Epithelial cell of prostate (primary cell): ENCODE measurements at regions not wholly inside any gene's neighbourhood (a gene's known extent, or its start where the extent isn't known, plus 50 kb on each side); places are given as distances from the start of the nearest gene placed in this dataset.

ENCODE experiments used
- DNase-seq: peaks from one replicate; pipeline ENCODE4 v3.0.0-alpha.2; 2011; ENCODE audit warnings: low read depth, low spot score
- H3K27ac ChIP-seq: fragments of 450-650 bp; 2 replicates; pipeline ENCODE4 v1.5.1; 2017; ENCODE audit warnings: mild to moderate bottlenecking

GRCh38 chr7:25389489-25390106 lies 161.3 kb upstream of the NPVF start:
- no peak for DNase-seq
- H3K27ac ChIP-seq, result no peak overlapping the region

DNA sequence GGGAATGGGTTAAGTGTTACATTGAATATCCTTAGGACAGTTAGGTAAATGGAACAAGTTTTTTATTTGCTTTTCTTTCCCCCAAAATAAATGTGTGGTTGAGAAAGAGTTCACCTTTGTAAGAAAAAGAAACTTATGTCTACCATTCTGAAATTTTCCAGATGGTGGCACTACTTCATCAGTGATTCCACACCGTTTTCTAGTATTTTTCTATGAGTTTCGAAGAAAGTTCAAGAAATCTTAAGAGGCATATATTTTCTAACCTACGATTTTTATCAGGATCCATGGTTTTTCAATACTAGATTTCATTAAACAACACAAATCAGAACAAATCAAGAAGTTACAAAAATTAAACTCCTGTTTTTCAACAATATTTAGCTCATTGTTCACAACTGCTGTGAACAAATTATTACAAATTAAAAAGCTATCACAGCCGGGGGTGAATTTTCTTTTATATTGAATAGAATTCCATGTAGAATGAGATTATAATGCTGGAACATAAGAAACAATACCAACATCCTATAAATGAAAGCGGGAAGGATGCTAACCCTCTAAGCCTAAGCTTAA lies 163.1 kb upstream of the NPVF start:
- no peak for DNase-seq
- no peak overlapping the region for H3K27ac ChIP-seq

DNA sequence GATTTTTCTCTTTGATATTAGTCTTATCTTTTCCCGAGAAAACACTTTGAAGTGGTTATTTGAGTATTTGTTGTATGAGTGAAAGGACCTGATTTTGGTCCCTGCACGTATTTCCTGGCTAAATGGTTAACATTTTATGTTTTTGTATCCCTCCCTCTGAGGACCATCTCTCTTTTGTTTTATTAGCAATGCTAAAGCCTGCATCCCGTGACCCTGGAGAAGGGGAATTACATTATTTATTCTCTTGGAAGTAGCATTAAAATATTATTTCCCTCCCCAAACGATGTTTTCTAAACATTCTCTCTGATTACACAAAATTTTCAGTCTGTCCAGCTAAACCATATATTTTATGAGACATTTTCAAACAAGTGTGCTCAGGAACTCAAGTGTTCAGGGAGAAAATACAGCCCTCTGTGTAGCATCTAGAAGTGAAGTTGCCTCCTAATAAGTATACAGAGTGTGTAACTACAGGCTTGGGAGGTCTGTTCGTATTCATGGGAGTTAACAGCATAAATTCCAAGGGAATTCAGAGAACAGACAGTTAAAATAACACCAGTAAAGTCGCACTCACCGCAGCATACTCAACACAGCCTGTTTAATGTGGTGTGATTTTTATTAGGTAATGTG lies 163.8 kb upstream of the NPVF start:
- H3K27ac ChIP-seq, result no peak overlapping the region
- no peak for DNase-seq

DNA sequence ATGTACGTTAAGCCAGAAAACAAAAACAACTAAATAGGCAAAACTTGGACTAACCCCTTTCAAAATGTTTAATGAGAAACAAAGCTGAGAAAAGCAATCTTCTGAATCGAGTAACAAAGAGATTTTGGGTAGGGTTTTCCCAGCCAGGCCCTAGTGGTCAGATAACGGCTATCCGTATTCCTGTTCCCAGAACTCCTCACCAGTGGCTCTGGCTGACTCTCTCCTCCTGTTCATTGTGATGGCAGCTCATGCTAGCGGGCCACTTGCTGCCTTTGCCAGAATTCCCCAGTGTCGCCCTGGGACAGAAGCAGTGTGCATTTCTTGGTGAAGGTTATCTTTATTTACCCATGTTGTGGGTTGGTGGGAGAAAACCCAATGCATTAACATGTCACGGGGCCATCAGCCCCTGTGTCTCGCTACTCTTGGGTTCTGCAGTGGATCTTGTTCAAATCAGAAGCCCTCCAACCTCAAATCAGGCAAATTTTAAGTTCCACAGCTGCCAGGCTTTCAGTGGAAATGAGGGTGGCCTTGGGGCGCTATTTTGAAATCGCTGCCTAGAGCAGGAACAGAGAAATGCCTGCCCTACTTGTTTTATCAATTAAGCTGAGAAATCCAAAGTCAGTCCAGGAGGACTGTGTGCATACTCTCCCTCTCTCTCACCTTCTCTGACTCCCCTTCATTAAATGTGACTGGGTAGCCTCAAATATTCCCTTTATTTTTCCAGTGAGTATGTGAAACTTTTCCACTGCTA lies 164.5 kb upstream of the NPVF start:
- H3K27ac ChIP-seq, result no peak overlapping the region
- DNase-seq, result no peak

GRCh38 chr7:25395976-25396375 lies 167.7 kb upstream of the NPVF start:
- H3K27ac ChIP-seq, result no peak overlapping the region
- DNase-seq, result no peak

DNA sequence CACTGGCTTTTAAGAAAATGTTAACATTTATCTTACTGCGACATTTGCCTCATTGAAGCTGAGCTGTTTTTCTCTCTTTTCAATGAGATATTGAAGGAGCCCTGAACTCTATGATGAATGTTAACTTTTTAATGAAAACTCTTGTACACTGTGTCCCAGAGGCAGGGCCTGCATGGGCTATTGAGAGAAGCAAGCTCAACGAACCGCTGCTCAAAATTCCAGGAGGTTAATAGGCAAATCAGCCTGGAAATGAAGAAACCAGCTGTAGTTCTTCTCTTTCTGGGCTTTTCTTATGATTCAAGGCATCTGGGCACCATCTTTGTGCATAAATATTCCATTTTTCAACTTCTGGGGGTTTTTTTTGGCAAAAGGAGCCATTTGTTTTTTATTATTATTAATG lies 168.4 kb upstream of the NPVF start:
- H3K27ac ChIP-seq, result no peak overlapping the region
- DNase-seq, result no peak

DNA sequence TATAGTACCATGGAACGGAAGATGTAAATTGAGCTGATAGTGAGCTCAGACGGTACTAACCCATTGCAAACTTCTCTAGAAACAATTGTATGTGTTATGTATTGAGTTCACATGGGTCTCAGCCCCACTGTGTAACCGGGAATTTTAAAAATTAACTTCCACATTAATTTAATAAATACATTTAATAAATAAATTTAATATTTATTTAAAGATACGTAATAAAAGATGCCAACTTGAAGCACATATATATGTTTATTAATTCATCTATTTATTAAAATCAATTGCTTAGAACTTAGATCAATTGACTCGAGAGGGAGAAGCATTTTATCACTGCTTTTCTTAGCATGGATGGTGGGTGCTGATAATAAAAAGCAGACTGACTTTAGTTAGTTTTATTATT lies 170.1 kb upstream of the NPVF start:
- no peak overlapping the region for H3K27ac ChIP-seq
- DNase-seq, result no peak

GRCh38 chr7:25399000-25399750 lies 170.9 kb upstream of the NPVF start:
- no peak for DNase-seq
- H3K27ac ChIP-seq, result no peak overlapping the region

DNA sequence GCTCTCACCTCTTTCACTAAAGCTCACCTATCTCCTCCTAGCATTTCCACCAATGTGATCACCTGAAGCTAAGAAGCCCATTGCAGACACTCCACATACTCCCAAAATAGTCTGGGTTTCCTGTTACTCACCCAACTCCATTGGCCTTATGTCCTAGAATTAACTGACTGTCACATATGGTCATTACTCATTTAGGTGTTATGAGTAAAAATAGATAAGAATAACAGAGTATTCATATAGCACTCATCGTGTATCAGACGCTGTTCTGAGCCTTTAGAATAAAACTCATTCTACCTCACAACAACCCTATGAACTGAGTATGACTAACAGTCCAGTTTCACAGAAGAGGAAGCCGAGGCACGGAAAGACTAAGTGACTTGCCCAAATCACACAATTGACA lies 174.2 kb upstream of the NPVF start:
- no peak overlapping the region for H3K27ac ChIP-seq
- DNase-seq, result no peak

- no peak for DNase-seq
- H3K27ac ChIP-seq, result no peak overlapping the region
These were observed 177.4 kb upstream of the NPVF start for GRCh38 chr7:25405736-25406135.

GRCh38 chr7:25407053-25407452 lies 178.8 kb upstream of the NPVF start:
- no peak overlapping the region for H3K27ac ChIP-seq
- no peak for DNase-seq

- no peak for DNase-seq
- no peak overlapping the region for H3K27ac ChIP-seq
These were observed 179.9 kb upstream of the NPVF start for GRCh38 chr7:25408012-25408687.

GRCh38 chr7:25408876-25409275 lies 180.6 kb upstream of the NPVF start:
- no peak for DNase-seq

DNA sequence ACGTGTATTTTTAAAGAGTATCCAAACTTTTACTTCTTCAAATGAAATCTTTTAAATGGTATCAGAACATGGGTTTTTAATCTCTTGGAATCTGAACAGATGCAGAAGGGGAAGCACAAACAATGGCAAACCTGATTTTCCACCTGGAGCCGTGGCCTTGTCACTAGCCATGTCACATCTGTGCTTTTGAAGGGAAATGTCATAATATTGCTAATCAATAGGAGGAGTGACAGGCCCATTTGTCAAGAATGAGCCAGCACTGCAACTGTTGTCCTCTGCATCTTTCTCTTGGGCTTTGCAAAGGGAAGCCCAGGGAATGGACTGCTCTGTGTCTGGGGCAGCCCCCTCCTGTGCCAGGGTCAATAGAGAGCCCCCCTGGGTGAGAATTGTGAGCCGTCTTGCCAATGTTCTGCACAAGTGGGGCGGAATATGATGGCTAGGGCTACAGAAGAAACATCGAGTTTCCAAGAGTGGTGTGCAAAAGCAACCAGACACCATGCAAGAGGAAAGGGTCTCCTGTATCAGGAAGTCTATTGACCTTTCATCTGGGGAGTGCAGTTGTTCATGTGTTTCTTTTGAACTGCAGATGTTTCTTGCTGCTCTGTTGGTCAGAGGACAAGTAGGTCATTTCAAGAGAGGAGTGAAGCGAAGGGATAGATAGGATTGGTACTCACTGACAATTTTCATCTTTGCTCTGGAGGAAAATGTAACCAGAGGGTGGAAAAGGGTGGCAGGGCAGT lies 181.8 kb upstream of the NPVF start:
- no peak for DNase-seq
- no peak overlapping the region for H3K27ac ChIP-seq

More at GRCh38 chr7:25408876-25409275, 180.6 kb upstream of the NPVF start:
- H3K27ac ChIP-seq, result no peak overlapping the region

DNA sequence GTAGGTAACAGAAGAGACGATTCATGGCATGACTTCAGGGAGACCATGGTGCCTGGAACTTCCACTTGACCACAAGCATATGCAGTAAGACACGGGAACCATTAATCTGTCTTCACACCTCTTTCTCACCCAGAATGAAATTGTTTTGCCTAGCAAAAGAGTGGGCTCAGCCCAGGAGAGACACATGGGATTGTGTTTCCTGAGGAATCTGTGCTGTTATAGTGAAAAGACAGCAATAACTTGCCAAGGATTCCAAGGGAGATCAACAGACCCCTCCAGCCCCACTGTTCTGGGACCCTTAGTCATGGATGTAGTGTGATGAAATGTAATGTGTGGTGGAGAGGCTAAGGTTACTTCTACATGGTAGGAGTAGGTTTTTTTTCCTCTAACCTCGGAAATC lies 192.5 kb upstream of the NPVF start:
- no peak for DNase-seq

DNA sequence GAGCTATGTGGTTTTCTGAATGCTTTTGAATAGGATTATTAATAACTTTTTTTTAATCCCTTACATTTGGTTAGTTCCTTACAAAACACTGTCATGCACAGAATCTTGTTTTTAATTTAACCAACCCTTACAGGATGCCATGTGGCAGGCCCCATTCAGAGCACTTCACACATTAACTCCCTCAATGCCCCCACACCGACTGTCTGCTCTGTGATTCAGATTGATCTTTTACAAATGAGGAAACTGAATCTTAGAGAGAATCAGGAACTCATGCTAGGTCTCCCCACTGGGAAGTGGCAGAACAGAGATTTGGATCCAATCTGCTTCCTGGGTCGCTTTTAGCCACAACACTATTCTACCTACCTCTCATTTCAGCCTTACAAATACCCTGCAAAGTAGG lies 195.8 kb upstream of the NPVF start:
- DNase-seq, result no peak
- no peak overlapping the region for H3K27ac ChIP-seq

More for the DNA sequence above, 192.5 kb upstream of the NPVF start:
- H3K27ac ChIP-seq, result no peak overlapping the region

DNA sequence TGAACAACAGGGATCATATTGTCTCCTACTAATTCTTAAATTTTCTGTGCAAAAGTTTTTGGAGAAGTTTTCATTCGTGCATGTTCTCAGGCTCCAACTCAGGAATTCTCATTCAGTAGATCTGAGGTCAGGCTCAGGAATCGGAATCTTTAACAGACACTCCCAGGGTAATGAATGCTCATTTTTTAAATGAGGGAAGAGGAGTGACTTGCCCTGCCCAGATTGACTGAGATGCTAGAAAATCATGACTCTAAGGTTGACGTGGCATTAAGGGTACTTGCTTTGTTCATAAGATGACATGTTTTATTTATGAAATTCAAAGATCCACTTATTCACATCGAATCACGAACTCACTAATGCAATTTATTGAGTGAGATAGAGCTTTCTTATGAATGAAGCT lies 196.6 kb upstream of the NPVF start:
- H3K27ac ChIP-seq, result no peak overlapping the region
- no peak for DNase-seq

- H3K27ac ChIP-seq, result no peak overlapping the region
- no peak for DNase-seq
These were observed 199.4 kb upstream of the NPVF start for GRCh38 chr7:25427721-25428120.

DNA sequence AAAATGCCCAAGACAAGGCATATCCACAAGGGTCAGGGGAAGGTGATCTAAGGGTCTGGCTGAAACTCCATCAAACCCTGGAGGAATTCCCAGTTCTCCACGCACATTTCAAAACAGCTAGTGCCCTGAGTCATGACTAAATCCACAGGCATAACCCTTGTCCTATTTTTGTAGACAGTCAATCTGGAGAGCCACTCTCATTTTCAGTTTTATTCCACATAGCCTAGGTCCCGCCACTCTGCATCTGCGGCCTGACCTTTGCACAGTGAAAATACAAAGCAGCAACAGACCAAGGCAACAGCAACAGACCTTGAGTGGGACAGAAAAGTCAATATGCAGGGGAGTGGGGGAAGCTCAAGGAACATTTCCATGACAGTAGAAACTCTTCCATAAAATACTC lies 201.4 kb upstream of the NPVF start:
- no peak for DNase-seq
- no peak overlapping the region for H3K27ac ChIP-seq
